ENCODE measurements at regions not wholly inside any gene's neighbourhood (a gene's known extent, or its start where the extent isn't known, plus 50 kb on each side); places are given as distances from the start of the nearest gene placed in this dataset.
"Not testable (repeated sequence)": the region's sequence is repeated elsewhere in the genome, so short reads cannot be mapped to it uniquely, and the experiment has no call there.

DNA sequence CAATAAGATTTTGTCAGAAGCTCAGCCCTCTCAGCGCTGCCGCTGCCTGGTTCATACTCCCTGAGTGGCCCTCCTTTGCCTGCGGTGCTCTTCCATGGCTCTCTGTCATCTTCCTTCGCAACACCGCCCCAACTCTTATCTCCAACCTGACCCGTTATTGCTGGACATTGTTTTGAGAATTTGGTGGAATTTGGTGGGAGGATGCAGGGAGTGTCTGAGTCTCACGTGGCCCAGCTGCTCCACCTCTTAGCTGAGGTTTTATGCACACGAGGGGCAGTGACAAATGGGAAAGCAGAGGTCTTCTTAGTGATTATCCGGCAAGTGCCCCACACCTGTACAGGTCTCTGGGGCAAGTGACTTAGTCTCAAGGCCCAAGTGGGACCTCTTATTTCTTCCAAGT lies 97.5 kb upstream of the RPH3A start:
- CTCF ChIA-PET = no interaction called here

DNA sequence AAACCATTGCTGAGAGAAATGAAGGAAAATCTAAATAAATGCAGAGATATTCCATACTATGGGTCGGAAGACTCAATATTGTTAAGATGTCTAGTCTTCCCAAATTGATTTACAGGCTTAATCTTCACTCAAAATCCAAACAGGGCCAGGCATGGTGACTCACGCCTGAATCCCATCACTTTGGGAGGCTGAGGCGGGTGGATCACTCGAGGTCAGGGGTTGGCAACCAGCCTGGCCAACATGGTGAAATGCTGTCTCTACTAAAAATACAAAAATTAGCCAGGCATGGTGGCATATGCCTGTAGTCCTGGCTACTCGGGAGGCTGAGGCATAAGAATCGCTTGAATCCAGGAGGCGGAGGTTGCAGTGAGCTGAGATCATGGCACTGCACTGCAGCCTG lies 94.1 kb upstream of the RPH3A start:
- H3K4me1 Mint-ChIP-seq; H3K27ac ChIP-seq (ENCODE audit: low read depth, low read length); POLR2A ChIA-PET; H3K36me3 ChIP-seq (ENCODE audit: insufficient read depth, low read length); H3K27ac Mint-ChIP-seq; H3K9me3 ChIP-seq (ENCODE audit: low read length); H3K4me1 ChIP-seq (ENCODE audit: insufficient read depth, low read length); H3K36me3 Mint-ChIP-seq; CTCF ChIA-PET; H3K9me3 Mint-ChIP-seq; H3K27me3 ChIP-seq (ENCODE audit: insufficient read depth, low read length, poor library complexity, severe bottlenecking); H3K4me3 ChIP-seq (ENCODE audit: low read length); DNase-seq: not testable (repeated sequence)
- Mint-ChIP-seq H3K4me3 (peak overlapping the region in 1 of 7 donors; percentile 27), H3K27me3 (peaks cover 7 to 48% of the 10 kb centered on the region in 2 donors)

More for the DNA sequence above, 97.5 kb upstream of the RPH3A start:
- no peak overlapping the region for H3K4me3 ChIP-seq (ENCODE audit: low read length)
- peaks cover 0 to 2% (median 0%) of the 10 kb centered on the region in 3 donors for H3K36me3 Mint-ChIP-seq
- H3K9me3 ChIP-seq (ENCODE audit: low read length) = no peaks in the 10 kb centered on the region
- H3K4me1 Mint-ChIP-seq = no peaks in the 10 kb centered on the region
- POLR2A ChIA-PET = no interaction called here
- no peak overlapping the region for H3K4me3 Mint-ChIP-seq
- no peak for DNase-seq
- no peak overlapping the region for H3K27ac Mint-ChIP-seq
- no peaks in the 10 kb centered on the region for H3K4me1 ChIP-seq (ENCODE audit: insufficient read depth, low read length)
- H3K9me3 Mint-ChIP-seq = peaks cover 0 to 2% (median 0%) of the 10 kb centered on the region in 5 donors
- H3K27me3 Mint-ChIP-seq = peaks cover 11 to 34% of the 10 kb centered on the region in 2 donors
- no peak overlapping the region for H3K27ac ChIP-seq (ENCODE audit: low read depth, low read length)
- H3K27me3 ChIP-seq (ENCODE audit: insufficient read depth, low read length, poor library complexity, severe bottlenecking) = no peaks in the 10 kb centered on the region
- H3K36me3 ChIP-seq (ENCODE audit: insufficient read depth, low read length) = no peaks in the 10 kb centered on the region

DNA sequence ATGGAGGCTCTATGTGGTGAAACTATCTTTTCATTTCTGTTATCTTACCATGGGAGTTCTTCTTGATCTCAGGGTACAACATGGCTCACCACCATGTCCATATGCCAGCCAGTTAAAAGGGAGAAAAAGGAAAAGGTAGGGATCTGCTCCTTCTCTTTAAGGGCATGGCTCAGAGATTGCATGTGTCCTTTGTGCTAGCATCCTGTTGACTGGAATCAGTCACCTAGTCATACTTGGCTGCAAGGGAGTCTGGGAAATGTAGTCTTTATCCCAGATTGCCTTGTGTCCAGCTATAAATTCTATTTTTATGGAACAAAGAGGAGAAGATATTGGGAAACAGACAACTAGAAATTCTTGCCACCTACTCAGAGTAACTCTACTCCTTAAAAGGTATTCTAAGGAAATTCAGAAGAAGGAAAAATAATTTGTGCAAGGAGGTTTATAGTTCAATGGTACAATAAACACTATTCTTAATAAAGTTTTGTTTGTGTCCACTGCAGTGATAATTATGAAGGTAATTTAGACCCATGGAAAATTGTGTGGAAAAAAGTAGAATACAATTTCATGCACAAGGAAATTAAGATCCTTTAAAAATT lies 86.4 kb upstream of the RPH3A start:
- Histone ChIP-seq H3K27me3 (ENCODE audit: insufficient read depth, low read length, poor library complexity, severe bottlenecking) (no peaks in the 10 kb centered on the region), H3K36me3 (ENCODE audit: insufficient read depth, low read length) (no peaks in the 10 kb centered on the region), H3K9me3 (ENCODE audit: low read length) (no peaks in the 10 kb centered on the region), H3K4me1 (ENCODE audit: insufficient read depth, low read length) (no peaks in the 10 kb centered on the region), H3K27ac (ENCODE audit: low read depth, low read length) (no peak overlapping the region), H3K4me3 (ENCODE audit: low read length) (no peak overlapping the region)
- peaks cover 0 to 8% (median 0%) of the 10 kb centered on the region in 3 donors for H3K36me3 Mint-ChIP-seq
- no peak overlapping the region for H3K4me3 Mint-ChIP-seq
- H3K27me3 Mint-ChIP-seq = peaks cover 6 to 24% of the 10 kb centered on the region in 2 donors
- ChIA-PET POLR2A (no interaction called here), CTCF (no interaction called here)
- no peak overlapping the region for H3K27ac Mint-ChIP-seq
- H3K9me3 Mint-ChIP-seq = peaks cover 0 to 2% (median 0%) of the 10 kb centered on the region in 5 donors
- DNase-seq = no peak
- H3K4me1 Mint-ChIP-seq = no peaks in the 10 kb centered on the region

DNA sequence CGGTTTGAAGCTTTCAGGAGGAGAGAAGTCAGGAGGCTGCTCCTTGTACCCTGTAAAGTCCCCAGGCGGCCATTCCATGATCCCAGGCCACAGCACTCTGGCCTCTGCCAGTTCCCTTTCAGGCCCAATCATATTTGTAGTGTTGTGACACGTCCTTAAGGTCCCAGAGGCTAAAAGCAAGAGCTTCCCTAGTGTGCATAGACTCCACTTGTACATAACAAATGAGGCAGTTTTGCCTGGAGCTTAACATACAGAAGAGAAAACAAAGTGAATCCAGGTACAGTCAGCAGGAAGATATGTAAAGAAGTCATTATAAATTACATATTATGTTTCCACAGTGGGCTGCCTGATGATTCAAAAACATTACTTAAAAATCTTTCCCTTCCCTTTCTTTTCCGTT lies 81.1 kb upstream of the RPH3A start:
- POLR2A ChIA-PET = no interaction called here
- Histone ChIP-seq H3K4me3 (ENCODE audit: low read length) (no peak overlapping the region), H3K27me3 (ENCODE audit: insufficient read depth, low read length, poor library complexity, severe bottlenecking) (no peaks in the 10 kb centered on the region), H3K27ac (ENCODE audit: low read depth, low read length) (no peak overlapping the region), H3K4me1 (ENCODE audit: insufficient read depth, low read length) (no peaks in the 10 kb centered on the region), H3K9me3 (ENCODE audit: low read length) (no peaks in the 10 kb centered on the region), H3K36me3 (ENCODE audit: insufficient read depth, low read length) (no peaks in the 10 kb centered on the region)
- DNase-seq = no peak
- Mint-ChIP-seq H3K9me3 (peaks cover 0 to 2% (median 0%) of the 10 kb centered on the region in 5 donors), H3K4me1 (peaks cover 0 to 10% (median 0%) of the 10 kb centered on the region in 3 donors), H3K27me3 (peaks cover 6 to 12% of the 10 kb centered on the region in 2 donors), H3K27ac (no peak overlapping the region), H3K4me3 (no peak overlapping the region), H3K36me3 (peaks cover 0 to 8% (median 0%) of the 10 kb centered on the region in 3 donors)
- CTCF ChIA-PET = no interaction called here

DNA sequence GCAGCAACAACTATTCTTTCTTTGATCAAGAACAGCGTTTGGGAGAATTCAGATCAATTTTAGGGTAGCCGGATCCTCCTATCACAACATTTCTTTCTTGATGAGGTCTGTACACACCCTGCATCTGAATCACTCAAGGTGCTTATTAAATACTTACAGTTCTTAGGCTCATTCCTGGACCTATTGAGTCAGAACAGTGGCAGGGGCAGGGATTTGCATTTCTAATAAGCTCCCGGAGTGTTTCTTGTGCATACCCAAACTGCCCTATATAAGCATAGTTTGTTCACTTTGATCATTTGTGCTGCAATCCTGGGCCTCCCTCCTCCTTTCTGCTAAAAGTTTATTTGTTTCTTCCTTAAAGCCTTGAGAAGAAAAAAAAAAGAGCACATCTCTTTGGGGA lies 80.5 kb upstream of the RPH3A start:
- peaks cover 6 to 12% of the 10 kb centered on the region in 2 donors for H3K27me3 Mint-ChIP-seq
- H3K4me3 ChIP-seq (ENCODE audit: low read length) = no peak overlapping the region
- H3K9me3 ChIP-seq (ENCODE audit: low read length) = no peaks in the 10 kb centered on the region
- ChIA-PET CTCF (no interaction called here), POLR2A (no interaction called here)
- no peak overlapping the region for H3K27ac ChIP-seq (ENCODE audit: low read depth, low read length)
- peaks cover 0 to 8% (median 0%) of the 10 kb centered on the region in 3 donors for H3K36me3 Mint-ChIP-seq
- no peaks in the 10 kb centered on the region for H3K4me1 ChIP-seq (ENCODE audit: insufficient read depth, low read length)
- no peak for DNase-seq
- no peak overlapping the region for H3K27ac Mint-ChIP-seq
- no peaks in the 10 kb centered on the region for H3K36me3 ChIP-seq (ENCODE audit: insufficient read depth, low read length)
- peaks cover 0 to 2% (median 0%) of the 10 kb centered on the region in 5 donors for H3K9me3 Mint-ChIP-seq
- H3K4me3 Mint-ChIP-seq = no peak overlapping the region
- H3K4me1 Mint-ChIP-seq = peaks cover 0 to 10% (median 0%) of the 10 kb centered on the region in 3 donors
- H3K27me3 ChIP-seq (ENCODE audit: insufficient read depth, low read length, poor library complexity, severe bottlenecking) = no peaks in the 10 kb centered on the region

DNA sequence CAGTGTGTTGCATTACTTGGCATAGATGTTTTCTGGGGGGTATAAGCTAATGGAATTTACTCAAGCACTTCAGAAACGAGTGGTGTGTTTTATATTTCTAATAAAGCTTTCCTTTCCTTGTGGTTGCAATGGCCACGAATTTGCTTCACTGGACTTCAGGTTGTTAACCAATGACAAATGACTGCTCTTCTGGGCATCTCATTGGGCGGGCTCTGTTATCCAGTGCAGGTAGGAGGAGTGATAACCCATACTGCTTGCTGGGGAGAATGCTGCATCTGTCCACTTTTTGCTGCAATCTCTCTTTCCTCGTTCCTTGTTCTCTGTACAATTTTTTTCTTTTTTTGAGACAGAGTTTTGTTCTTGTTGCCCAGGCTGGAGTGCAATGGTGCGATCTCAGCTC lies 80.0 kb upstream of the RPH3A start:
- H3K27ac Mint-ChIP-seq = no peak overlapping the region
- CTCF ChIA-PET = no interaction called here
- H3K4me1 ChIP-seq (ENCODE audit: insufficient read depth, low read length) = no peaks in the 10 kb centered on the region
- H3K27ac ChIP-seq (ENCODE audit: low read depth, low read length) = no peak overlapping the region
- H3K36me3 ChIP-seq (ENCODE audit: insufficient read depth, low read length) = no peaks in the 10 kb centered on the region
- no peak for DNase-seq
- peaks cover 0 to 10% (median 0%) of the 10 kb centered on the region in 3 donors for H3K4me1 Mint-ChIP-seq
- no peak overlapping the region for H3K4me3 Mint-ChIP-seq
- H3K4me3 ChIP-seq (ENCODE audit: low read length) = no peak overlapping the region
- H3K9me3 ChIP-seq (ENCODE audit: low read length) = no peaks in the 10 kb centered on the region
- H3K9me3 Mint-ChIP-seq = no peaks in the 10 kb centered on the region
- POLR2A ChIA-PET = no interaction called here
- peaks cover 0 to 8% (median 0%) of the 10 kb centered on the region in 3 donors for H3K36me3 Mint-ChIP-seq
- no peaks in the 10 kb centered on the region for H3K27me3 ChIP-seq (ENCODE audit: insufficient read depth, low read length, poor library complexity, severe bottlenecking)
- peaks cover 6 to 14% of the 10 kb centered on the region in 2 donors for H3K27me3 Mint-ChIP-seq

DNA sequence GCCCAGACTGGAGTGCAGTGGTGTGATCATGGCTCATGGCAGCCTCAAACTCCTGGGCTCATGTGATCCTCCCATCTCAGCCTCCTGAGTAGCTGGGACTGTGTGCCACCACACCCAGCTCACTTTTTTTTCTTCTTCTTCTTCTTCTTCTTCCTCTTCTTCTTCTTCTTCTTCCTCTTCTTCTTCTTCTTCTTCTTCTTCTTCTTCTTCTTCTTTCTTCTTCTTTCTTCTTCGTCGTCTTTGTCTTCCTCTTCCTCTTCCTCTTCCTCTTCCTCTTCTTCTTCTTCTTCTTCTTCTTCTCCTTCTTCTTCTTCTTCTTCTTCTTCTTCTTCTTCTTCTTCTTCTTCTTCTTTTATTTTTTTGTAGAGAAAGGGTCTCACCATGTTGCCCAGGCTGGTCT lies 78.8 kb upstream of the RPH3A start:
- DNase-seq; H3K9me3 Mint-ChIP-seq; H3K27ac Mint-ChIP-seq; H3K4me1 ChIP-seq (ENCODE audit: insufficient read depth, low read length); H3K4me3 ChIP-seq (ENCODE audit: low read length); H3K27me3 ChIP-seq (ENCODE audit: insufficient read depth, low read length, poor library complexity, severe bottlenecking); H3K9me3 ChIP-seq (ENCODE audit: low read length); CTCF ChIA-PET; H3K4me1 Mint-ChIP-seq; POLR2A ChIA-PET; H3K36me3 Mint-ChIP-seq; H3K36me3 ChIP-seq (ENCODE audit: insufficient read depth, low read length); H3K4me3 Mint-ChIP-seq; H3K27ac ChIP-seq (ENCODE audit: low read depth, low read length): not testable (repeated sequence)
- H3K27me3 Mint-ChIP-seq = peaks cover 7 to 15% of the 10 kb centered on the region in 2 donors

DNA sequence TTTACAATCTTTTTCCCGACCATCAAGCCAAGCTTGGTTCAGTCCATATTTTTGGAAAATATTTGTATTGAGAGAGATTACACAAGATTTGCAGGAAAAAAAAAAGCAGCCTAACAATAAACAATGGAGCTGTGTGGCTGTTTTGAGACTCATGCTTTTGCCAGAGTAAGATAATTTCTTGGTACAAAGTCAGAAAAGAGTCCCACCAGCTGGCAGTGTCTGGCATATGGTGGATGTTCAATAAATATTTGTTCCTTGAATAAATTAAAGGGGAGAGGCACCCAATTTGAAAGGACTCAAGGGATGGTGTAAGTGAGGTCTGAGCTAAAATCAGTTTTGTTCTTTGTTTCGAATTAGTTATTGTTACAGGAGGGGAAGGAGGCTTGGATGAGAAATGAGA lies 78.1 kb upstream of the RPH3A start:
- POLR2A ChIA-PET = no interaction called here
- peaks cover 4 to 15% of the 10 kb centered on the region in 2 donors for H3K27me3 Mint-ChIP-seq
- Histone ChIP-seq H3K36me3 (ENCODE audit: insufficient read depth, low read length) (no peaks in the 10 kb centered on the region), H3K4me1 (ENCODE audit: insufficient read depth, low read length) (no peaks in the 10 kb centered on the region), H3K4me3 (ENCODE audit: low read length) (no peak overlapping the region), H3K9me3 (ENCODE audit: low read length) (no peaks in the 10 kb centered on the region), H3K27me3 (ENCODE audit: insufficient read depth, low read length, poor library complexity, severe bottlenecking) (no peaks in the 10 kb centered on the region), H3K27ac (ENCODE audit: low read depth, low read length) (no peak overlapping the region)
- H3K36me3 Mint-ChIP-seq = peaks cover 0 to under 1% (median 0%) of the 10 kb centered on the region in 3 donors
- no peak overlapping the region for H3K4me3 Mint-ChIP-seq
- H3K9me3 Mint-ChIP-seq = no peaks in the 10 kb centered on the region
- CTCF ChIA-PET = no interaction called here
- H3K27ac Mint-ChIP-seq = peak overlapping the region in 2 of 8 donors; percentile 20 to 62
- peaks cover 0 to 10% (median 0%) of the 10 kb centered on the region in 3 donors for H3K4me1 Mint-ChIP-seq
- no peak for DNase-seq

Data from CD8-positive, alpha-beta memory T cell (primary cell).